ENCODE measurements at regions not wholly inside any gene's neighbourhood (a gene's known extent, or its start where the extent isn't known, plus 50 kb on each side); places are given as distances from the start of the nearest gene placed in this dataset.

GRCh38 chr16:86765389-86766026 lies 187.2 kb downstream of the FOXL1 start:
- DNase-seq (ENCODE audit: low read depth, low spot score) = no peak
- TF ChIP-seq, protein P1, sequence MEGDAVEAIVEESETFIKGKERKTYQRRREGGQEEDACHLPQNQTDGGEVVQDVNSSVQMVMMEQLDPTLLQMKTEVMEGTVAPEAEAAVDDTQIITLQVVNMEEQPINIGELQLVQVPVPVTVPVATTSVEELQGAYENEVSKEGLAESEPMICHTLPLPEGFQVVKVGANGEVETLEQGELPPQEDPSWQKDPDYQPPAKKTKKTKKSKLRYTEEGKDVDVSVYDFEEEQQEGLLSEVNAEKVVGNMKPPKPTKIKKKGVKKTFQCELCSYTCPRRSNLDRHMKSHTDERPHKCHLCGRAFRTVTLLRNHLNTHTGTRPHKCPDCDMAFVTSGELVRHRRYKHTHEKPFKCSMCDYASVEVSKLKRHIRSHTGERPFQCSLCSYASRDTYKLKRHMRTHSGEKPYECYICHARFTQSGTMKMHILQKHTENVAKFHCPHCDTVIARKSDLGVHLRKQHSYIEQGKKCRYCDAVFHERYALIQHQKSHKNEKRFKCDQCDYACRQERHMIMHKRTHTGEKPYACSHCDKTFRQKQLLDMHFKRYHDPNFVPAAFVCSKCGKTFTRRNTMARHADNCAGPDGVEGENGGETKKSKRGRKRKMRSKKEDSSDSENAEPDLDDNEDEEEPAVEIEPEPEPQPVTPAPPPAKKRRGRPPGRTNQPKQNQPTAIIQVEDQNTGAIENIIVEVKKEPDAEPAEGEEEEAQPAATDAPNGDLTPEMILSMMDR (IDR thresholded peaks at IDR 0.05; ENCODE audit: insufficient read depth, low read length, missing control alignments) = no peak
- H3K4me3 ChIP-seq (ENCODE audit: low read depth, low read length) = no peak overlapping the region
- POLR2A ChIA-PET = no interaction called here
- CTCF ChIA-PET = interaction anchor here (0.8 to 1.3 kb wide), 2 partner anchors 180 to 297 kb away, joined by 3 read pairs; no protein-coding TSS in a partner anchor

GRCh38 chr16:86766700-86767099 lies 188.4 kb downstream of the FOXL1 start:
- H3K4me3 ChIP-seq (ENCODE audit: low read depth, low read length) = no peak overlapping the region
- ChIA-PET CTCF (no interaction called here), POLR2A (no interaction called here)
- TF ChIP-seq, protein P1 (IDR thresholded peaks at IDR 0.05; ENCODE audit: insufficient read depth, low read length, missing control alignments) = no peak
- DNase-seq (ENCODE audit: low read depth, low spot score) = no peak

DNA sequence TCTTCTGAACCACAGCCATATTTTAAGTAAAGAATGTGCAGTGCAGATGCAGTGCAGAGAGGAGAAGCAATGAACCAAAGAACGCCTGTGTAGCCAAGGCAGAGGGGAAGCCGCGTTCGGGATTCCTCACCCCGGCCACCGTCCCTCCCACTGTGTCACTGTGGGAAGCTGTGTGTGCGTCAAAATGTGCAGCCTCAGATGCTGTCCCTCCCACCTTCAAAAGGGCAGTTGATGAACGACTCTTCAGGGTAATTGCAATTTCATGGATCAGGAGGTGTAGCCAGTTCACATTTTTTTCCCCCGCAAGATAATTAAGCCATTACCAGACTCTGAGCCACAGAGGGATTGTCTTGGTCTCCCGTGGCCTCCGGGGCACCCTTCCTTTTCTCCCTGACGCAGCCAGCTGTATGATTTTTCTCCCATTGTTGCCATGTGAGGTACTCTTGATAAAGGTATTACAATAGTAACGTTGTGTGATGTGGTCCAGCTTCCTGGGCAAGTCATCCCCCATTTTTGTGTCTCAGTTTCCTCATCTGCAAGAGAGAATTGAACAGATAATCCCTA lies 190.0 kb downstream of the FOXL1 start:
- DNase-seq (ENCODE audit: low read depth, low spot score) = no peak
- ChIA-PET CTCF (interaction anchor here (0.5 to 1.4 kb wide), 3 partner anchors 9 to 287 kb away, joined by 3 to 5 read pairs (median 4); no protein-coding TSS in a partner anchor), POLR2A (no interaction called here)
- H3K4me3 ChIP-seq (ENCODE audit: low read depth, low read length) = no peak overlapping the region
- TF ChIP-seq, protein P1 (IDR thresholded peaks at IDR 0.05; ENCODE audit: insufficient read depth, low read length, missing control alignments) = no peak

DNA sequence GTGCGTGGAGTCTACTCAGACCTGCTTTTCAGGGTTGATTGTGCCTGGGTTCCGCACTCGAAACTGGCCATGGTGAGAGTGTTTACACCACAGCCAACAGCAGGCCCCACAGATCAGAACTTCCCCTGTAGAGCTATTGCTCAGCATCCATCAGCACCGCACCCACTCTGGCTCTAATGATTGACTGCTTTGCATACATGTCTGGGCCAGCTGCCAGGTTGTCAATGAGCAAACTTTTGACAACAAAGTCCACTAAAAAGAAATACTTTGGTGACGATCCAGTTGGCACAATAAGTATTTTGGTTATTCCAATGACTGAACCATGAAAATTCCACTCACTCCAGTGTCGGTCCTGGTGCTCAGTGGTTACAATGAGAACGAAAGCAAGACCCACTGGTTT lies 190.7 kb downstream of the FOXL1 start:
- CTCF ChIA-PET = interaction anchor here (1.4 kb wide), 1 partner anchor 10 kb away, joined by 4 read pairs; no protein-coding TSS in a partner anchor
- POLR2A ChIA-PET = no interaction called here
- no peak for DNase-seq (ENCODE audit: low read depth, low spot score)

DNA sequence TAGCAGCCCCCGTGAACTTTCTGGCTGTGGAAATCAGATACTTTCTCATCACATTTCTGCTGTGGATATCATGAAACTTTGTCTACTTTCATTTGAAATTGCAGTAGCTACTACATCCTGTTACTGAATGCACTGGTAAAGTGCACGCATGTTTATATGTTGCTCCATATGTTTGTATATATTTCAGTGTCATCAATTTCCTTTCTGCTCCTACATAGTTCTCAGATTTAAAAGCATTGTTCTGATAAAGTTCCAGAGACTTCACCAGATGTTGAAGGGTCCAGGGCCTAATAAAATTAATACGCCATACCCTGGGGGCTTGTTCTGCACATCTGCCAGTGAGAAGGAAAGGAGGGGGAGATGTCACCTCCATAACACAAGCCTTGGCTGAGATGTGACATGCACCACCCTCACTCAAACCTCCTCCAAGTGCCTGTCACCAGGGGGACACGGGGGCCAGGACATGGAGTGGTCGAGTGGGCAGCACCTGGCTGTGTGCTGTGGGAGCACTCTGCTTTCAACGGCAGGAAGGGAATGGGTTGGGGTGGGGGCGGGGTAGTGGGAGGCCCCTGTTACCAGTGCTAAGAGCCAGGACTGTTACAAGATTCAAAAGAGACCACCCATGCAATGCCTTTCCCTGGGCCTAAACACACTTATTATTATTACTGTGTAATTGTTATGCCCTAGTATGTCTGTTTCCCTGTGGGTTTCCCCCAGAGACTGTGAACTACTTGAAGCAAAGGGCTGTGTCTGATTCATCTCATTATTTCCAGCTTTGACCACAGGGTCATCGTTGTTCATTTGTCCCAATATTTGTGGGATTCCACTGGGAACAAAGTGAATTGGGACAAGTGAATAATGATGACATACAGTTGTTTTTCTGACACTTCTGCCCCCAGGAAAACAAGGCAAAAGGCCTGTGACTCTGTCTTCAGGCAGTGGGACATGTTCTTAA lies 193.4 kb downstream of the FOXL1 start:
- TF ChIP-seq, protein P1 (IDR thresholded peaks at IDR 0.05; ENCODE audit: insufficient read depth, low read length, missing control alignments) = no peak
- H3K4me3 ChIP-seq (ENCODE audit: low read depth, low read length) = no peak overlapping the region
- ChIA-PET POLR2A (interaction anchor here (1.0 to 1.2 kb wide), 2 partner anchors 193 to 198 kb away, joined by 3 to 7 read pairs; partner anchors contain the start of gene FOXL1), CTCF (interaction anchor here (0.7 to 5.4 kb wide), 4 partner anchors 11 to 291 kb away, joined by 3 to 40 read pairs (median 4); no protein-coding TSS in a partner anchor)
- DNase-seq (ENCODE audit: low read depth, low spot score) = no peak

More for the DNA sequence above, 190.7 kb downstream of the FOXL1 start:
- TF ChIP-seq, protein P1 (IDR thresholded peaks at IDR 0.05; ENCODE audit: insufficient read depth, low read length, missing control alignments) = no peak
- H3K4me3 ChIP-seq (ENCODE audit: low read depth, low read length) = no peak overlapping the region
